NCI-H1436 treated with DMSO at 0.1 percent for 48 hours (cell line): ENCODE measurements at regions not wholly inside any gene's neighbourhood (a gene's known extent, or its start where the extent isn't known, plus 50 kb on each side); places are given as distances from the start of the nearest gene placed in this dataset.

Source experiments
- DNase-seq: peaks from one replicate; lab custom pipeline; 2025; lab: John Stamatoyannopoulos, UW

DNA sequence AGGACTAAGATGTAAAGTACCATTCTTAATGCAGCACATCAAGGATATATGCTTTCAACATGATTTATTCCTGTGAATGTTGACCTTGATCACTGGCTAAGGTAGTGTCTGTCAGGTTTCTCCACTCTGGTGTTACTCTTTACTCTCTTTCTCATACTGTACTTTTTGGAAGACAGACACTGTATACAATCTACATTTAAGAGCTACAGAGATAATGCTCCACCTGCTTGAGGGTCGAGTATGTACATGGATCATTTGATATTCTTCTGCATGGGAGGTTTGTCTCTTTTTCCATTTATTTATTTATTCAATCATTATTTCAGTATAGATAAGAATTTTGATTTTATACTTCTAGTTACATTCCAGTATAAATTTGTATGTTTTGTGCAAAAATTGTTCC, 199.5 kb upstream of the RGPD4 start:
- no peak for DNase-seq

DNA sequence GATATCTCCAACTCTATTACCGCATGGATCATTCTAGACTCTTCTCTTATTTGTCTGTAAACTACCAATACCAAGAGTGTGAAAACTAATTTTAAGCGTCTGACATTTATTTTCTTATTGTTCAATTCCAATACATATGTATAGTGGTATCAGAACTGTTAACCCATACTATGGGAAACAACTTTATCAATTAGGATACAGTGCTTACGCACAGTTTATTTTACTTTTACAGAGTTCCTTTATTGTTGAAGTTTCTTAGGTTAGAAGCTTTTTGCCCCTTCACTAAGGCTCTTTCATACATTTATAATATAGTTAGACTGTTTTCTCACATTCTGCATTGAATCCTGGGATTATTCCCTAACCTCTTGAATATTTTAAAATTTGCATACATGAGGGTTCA, 198.8 kb upstream of the RGPD4 start:
- no peak for DNase-seq

DNA sequence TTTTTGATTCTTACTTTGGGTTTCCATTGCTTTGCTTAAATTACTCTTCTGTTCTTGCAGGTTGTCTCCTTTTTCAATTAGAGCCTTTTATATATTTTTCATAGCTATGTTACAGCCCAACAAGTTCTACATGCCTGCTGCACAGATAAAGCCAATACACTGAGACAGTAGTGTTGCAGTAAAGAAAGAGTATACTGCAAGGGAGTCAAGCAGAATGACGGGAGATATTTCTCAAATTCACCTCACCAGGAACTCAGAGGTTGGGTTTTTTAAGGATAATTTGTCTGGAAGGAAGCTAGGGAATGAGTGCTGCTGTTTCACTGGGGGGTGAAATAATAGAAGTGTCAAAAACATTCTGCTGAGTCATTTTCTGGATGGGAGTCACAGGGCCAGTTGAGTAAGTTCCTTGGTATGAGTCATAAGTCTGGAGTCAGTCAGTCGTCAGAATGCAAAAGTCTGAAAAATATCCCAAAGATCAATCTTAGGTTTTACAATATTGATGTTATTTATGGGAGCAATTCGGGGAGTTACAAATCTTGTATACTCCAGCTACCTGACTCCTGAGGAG, 193.0 kb upstream of the RGPD4 start:
- no peak for DNase-seq

DNA sequence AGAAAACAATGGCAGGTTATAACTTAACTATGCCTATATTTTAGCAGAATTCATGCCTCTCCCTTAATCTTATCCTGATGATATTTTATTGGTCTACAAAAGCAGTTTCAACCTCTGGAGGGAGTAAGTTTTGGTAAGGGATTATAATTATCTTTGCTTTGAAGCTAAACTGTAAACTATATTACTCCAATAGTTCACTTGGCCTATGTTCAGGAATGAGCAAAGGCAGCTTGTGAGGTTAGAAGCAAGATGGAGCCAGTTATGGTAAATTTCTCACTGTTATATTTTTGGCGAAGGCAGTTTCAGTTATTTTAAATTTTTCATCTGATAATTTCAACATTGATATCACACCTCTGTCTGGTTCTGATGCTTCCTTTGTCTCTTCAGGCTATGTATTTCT, 192.5 kb upstream of the RGPD4 start:
- no peak for DNase-seq

DNA sequence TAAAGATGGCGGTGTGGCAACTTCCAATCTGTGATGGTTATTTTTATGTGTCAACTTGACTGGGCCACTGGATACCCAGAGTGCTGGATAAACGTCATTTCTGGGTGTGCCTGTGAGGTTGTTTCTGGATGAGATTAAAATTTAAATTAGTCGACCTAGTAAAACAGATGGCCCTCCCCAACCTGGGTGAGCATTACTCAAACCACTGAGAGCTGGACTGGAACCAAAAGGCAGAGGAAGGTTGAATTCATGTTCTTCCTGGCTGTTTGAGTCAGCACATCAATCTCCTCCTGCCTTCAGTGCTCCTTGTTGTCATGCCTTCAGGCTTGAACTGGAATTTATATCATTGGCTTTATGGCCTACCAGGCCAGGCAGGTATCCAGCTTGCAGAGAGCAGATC, 190.8 kb upstream of the RGPD4 start:
- DNase-seq, result no peak

DNA sequence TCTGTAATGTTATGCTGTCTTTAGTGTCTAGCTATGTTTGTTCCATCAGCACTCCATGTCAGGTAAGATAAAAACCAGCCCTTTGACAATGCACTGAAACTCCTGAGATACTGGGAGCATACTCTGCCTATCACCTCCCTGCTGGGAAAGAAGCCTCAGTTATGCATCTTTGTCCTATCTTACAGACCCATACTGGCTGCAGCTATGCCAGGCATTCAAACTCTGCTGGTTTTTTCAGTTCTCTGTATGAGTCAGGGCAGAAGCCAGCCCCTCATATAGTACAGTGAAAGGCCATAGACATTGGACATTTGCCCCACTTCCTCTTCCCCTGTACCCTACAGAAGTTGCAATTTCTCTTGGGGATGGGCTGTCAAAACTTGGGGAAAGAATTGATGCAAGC, 181.1 kb upstream of the RGPD4 start:
- DNase-seq, result no peak

DNA sequence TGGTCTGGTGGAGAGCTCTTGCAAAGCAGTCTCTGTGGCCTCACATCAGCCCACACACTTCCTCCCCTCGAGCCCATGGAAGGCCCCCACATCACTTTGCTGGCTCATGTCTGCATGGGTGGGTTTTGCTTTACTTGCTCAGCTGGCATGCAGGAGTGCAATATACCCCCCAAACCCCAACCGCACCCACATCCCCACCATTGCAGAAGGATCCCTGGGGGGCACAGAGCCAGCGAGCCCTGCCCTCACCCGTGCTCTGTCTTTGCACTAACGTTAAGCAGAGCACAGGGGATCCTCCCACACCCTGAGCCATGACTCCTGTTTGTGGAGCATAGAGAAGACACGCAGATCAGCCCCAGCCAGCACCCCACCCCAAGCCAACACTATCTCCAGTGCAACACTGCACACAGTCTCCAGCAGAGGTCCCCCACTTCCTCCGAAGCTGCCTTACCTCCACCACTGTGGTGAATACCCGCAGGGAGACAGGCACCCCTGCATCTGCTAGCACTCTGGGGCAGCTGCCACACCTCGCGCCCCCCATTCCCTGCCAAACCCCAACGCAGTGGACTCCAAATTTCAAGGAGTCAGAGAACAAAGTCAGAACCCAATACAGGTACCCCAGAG, 177.8 kb upstream of the RGPD4 start:
- no peak for DNase-seq

DNA sequence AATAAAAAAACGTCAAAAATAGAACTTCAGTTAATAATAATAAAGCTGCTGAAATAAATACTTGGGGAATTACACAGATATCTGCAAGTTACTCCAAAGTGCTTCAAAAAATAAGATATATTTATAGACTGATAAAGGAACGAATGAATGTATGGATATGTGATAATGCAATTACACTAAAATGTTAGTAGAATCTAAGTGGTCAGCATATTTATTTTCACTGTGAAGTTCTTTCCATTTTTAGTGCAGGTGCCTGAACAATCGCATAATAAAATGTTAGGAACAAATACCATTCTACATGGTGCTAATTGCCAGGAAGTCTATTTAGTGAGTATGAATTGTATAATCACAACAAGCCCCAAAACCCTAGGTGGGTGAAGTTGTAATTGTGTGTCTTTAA, 169.6 kb upstream of the RGPD4 start:
- no peak for DNase-seq

DNA sequence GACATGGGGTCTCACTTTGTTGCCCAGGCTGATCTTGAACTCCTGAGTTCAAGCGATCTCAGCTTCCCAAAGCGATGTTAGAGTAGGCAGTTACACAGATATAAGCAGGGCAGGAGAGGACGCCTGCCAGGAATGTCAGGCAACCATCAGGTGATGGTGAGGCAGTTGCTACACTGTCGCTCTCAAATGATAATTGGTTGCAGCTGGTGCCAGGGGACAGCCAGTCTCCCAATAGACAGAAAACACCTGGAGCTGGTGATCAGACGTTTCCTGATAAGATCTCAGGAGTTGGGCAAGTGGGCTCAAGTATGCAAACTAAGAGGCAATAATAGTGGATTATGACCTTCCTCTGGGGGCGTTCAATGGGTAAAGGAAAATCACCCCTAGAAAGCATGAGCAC, 163.1 kb upstream of the RGPD4 start:
- peak; percentile 88 for DNase-seq

DNA sequence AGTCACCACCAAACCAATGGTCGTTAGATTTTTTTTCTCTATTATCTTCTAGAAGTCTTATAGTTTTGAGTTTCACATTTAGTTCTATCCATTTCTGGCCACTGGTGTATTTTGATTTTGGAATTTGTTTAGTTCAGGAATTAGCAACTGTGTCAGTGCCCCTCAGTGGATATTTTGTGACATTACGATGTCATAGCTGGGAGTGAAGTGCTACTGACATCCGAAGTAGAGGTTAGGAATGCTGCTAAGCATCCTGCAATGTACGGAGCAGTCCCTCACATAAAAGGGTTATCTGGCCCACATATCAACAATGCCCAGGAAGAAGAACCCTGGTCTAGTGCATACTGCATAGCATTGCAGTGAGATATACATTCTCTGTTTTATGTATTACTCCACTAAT, 157.4 kb upstream of the RGPD4 start:
- no peak for DNase-seq

DNA sequence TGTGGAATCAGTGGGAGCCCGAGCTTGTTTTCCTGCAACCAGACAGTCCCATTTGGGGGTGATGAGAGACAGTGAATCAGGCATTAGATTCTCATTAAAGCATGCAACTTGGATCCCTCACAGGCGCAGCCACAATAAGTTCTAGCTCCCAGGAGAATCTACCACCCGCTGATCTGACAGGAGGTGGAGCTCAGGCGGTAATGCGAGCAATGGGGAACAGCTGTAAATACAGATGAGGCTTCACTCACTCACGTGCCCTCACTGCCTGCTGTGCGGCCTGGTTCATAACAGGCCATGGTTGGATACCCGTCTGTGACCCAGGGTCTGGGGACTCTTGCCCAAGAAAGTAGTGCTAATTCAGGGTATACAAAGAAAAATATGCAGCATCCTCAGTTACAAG, 144.8 kb upstream of the RGPD4 start:
- DNase-seq, result no peak

DNA sequence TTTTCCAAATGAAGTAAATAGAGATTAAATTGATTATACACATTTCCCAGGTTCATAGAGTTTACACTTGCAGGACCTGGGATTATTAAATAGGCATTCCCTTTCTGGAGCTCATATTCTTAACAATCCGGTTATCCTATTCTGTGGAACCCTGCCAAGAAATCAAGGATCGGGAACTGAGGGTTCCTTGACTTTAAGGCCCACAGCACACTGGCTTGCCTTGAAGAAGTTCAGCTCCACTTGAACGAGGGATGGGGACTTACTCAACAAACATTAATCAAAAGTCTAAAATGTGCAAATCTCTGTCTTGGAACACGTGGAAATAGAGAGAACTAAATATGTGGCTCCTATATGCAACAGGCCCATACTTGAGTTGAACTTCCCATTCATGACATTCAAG, 142.3 kb upstream of the RGPD4 start:
- no peak for DNase-seq

DNA sequence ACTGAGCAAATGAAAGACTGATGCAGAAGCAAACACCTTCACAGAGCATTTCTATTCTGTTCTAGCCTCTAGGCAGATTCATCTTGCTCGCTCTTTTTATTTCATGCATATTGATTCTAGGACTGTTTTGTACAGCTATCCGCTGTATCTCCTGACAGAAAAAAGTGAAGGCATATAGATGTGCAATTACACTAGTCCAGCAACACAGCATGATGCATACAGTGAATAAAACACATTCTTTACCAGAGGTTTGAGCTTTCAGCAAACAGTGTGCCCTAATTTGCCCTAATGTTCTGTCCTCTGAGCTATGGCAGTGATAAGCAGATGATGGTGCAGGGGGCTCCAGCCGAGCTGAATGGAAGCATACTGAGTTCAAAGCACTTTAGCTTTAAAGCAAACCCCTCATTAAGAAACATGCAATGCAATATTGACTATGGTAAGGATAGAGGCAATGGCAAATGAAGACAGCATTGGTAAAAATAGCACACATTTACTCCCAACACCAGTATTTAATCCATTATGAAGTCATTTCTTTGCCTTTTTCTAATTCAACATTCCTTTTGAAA, 141.2 kb upstream of the RGPD4 start:
- DNase-seq, result no peak

DNA sequence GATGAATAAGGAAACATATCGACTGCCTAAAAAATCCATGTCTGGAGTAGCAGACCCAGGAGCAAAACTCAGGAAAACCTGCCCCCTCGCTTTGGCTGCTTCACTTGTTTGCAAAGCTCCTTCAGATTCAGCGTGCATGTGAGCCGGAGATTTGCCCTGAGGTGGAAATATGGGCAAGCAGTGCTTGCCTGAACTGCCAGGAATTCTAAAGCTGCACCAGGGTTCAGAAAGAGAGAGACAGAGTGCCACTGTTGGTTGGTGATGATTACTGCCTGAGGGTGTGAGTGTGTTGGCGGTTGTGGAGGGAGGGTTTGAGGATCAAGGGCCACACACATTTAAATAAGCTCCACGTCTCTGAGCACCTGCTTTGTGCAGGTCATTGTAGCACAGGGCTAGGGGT, 139.6 kb upstream of the RGPD4 start:
- DNase-seq, result no peak

DNA sequence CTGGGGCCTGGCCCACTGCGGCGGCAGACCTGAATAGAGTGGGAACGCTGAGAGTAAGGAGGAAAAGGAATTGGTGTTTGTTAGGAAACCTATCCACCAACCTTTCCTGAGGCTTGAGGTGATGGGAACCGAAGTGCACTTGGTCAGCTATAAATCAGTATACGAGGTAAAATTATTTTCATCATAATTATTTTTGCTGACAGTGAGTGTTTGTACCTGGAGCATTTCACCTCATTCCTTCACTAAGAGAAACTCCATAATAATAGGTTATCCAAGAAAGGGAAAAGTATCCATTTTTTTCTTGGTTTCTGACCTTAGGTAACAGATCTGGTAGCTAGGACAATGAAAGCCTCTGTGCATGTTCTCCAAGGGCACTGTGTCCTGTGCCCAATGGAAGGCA, 138.6 kb upstream of the RGPD4 start:
- DNase-seq, result no peak

DNA sequence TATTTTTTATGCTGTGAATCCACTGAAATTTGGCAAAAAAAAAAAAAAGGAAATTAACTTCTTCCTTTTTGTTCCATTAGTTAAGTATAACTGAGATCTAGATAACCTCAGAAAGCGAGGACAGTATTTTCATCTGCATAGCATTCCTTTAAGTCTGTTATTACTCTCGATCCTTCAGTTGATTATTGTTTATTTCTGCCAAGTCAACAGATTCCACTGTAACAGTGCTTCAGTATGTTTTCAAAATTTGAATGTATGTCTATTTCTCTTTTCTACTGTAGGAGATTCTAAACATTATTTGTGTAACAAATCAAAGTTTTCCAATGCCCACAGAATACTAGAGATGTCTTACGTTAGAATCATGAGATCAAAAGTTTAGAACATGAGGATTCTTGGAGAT, 133.1 kb upstream of the RGPD4 start:
- no peak for DNase-seq

DNA sequence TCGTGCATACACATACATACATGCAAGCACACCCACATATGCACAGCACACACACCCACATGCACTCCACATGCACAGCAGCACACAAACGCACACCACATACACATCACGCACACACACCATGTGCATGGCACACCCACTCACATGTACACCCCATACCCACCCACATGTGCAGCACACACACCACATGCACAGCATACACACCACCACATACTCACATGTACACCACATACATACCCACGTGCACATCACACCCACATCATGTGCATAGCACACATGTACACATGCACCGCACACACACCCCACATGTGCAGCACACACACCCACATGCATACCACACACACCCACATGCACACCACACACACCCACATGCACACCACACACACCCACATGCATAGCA, 132.0 kb upstream of the RGPD4 start:
- DNase-seq, result no peak

DNA sequence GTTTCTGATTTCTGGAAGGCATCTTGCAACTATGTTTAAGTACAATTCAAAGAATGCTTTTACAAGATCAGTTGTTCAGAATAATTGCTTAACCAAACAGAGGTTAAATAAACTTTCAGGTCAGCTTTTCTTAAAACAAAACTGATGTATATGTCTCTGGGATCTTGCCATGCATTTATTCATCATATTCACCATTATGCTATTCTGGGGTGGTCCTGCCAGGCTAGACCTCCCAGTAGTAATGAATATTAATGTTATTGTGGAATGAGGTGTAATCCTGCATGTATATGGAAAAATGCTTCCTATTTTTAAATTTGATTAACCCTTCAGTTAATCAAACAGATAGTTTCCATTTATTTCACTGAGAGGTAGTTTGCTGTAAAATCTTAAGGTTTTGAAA, 129.3 kb upstream of the RGPD4 start:
- DNase-seq, result no peak

DNA sequence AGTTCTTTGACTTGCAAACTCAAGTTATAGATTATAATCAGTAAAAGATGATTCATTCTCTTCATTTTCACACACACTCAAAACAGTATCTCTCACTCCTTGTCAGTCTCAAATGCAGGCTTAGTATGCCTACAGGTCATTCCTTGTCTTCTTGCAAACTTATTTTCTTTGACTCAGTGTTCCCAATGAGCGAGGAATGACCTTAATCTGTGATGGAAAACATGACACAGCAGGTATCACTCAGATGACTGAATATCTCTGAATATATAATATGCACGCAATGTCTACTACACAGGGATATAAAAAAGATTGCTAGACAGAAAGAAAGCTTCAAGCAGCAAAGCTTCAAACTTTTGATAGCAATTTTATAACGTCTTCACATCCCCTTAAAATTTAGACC, 127.8 kb upstream of the RGPD4 start:
- no peak for DNase-seq

DNA sequence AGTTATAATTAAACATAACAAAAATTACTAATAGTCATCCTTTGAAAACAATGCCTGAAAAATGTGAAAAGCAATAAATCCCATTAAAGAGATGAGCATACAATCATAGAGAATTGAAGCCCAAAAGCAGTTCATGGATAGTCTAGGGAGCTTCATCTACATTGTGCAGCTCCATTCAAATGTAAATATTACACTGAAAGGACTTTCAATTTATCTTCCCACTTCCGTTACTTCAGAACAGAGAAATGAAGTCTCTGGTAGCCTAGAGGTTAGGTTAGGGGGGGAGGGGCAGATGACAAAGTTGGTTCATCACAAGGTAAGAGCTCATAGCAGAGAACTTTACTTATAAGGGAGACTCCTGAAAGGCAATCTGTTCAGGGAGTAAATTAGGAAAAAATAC, 126.6 kb upstream of the RGPD4 start:
- no peak for DNase-seq

DNA sequence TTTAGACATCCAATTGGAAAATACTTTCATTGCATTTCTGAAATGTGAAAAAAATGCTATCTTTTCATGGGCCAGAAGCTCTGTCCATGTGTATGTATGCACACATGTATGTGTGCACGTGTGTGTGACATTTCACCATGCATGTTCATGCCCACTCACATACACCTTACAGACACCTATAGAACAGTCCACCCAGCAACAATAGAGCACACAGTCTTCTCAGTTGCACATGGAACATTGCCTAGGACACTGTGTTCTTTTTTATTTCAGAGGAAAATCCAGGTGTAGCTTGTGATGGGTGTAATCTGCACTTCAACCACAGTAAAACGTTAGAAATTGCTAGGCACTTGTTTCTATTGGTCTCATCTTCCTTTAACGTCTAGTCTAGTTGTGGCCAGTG, 114.8 kb upstream of the RGPD4 start:
- no peak for DNase-seq

DNA sequence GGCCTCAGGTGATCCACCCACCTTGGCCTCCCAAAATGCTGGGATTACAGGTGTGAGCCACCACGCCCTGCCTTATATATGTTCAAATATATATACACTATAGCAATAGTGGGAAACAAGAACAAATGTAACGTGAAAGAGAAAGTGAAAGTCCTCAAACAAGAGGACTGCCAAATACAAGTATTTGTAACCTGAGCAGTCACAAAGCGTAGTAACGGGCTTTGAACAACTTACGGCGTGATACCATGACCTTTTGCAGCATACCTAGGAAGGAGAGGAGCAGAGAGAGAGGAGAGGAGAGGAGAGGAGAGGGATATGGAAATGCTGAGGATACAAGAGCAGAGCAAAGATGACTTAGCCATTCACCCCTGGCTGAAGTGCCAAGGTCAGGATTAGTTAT, 113.8 kb upstream of the RGPD4 start:
- no peak for DNase-seq

DNA sequence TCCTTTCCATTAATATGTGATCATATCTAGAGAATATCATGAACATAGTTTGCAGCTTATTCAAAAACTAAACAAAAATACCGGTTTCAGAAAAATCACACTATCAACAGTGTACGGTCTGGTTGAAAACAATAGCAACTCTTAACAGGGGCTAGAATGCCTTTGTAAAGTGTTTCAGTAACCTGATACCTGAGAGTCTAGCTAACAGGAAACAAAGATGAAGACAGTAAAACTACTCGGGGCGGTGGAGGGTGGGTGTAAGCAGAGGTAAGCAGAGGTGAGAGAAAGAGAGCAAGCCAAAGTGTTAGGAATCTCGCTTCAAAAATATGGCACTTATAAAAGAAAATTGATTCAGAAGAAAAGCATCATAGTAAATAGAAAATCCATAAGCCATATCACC, 109.0 kb upstream of the RGPD4 start:
- peak; percentile 38 for DNase-seq

DNA sequence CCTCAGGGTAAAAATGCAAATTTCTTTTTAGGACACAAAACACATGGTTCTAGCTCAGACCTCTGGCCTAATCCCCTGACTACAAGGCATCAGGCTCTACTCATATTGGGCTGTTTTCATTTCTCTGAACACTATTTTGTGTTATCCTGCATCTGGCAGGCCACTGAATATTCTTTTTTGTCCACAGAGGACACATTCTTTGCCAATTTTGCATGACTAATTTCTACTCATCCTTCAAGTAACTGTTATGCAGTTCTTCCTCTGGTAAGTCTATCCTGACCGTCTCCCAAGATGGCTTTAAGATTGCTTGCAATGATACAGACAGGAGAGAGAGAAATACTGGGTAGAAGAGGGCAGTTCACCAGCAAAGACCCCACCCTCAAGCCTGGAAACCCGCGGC, 107.6 kb upstream of the RGPD4 start:
- no peak for DNase-seq
